H9 (cell line): ENCODE measurements at regions not wholly inside any gene's neighbourhood (a gene's known extent, or its start where the extent isn't known, plus 50 kb on each side); places are given as distances from the start of the nearest gene placed in this dataset.

Experiments used
- DNase-seq: peaks from one replicate; pipeline ENCODE4 v3.0.0-alpha.2; 2017
- H2AFZ ChIP-seq: one replicate; pipeline ENCODE4 v1.6.1; 2013; ENCODE audit warnings: mild to moderate bottlenecking, low read length, control low read depth, moderate library complexity
- H2AK5ac ChIP-seq: 2 replicates; pipeline ENCODE4 v1.6.1; 2013; ENCODE audit warnings: low read length, control low read depth, mixed read lengths; ENCODE audit not compliant: insufficient read length
- H2BK120ac ChIP-seq: one replicate; pipeline ENCODE4 v1.6.1; 2013; ENCODE audit warnings: low read depth, mild to moderate bottlenecking, low read length, control low read depth, inconsistent platforms; ENCODE audit not compliant: poor library complexity, severe bottlenecking
- H2BK12ac ChIP-seq: 2 replicates; pipeline ENCODE4 v1.6.1; 2013; ENCODE audit warnings: low read length, control low read depth, mixed read lengths, low read depth; ENCODE audit not compliant: insufficient read length
- H2BK15ac ChIP-seq: 2 replicates; pipeline ENCODE4 v1.6.1; 2013; ENCODE audit warnings: low read depth, low read length, control low read depth
- H2BK20ac ChIP-seq: one replicate; pipeline ENCODE4 v1.6.1; 2013; ENCODE audit warnings: low read depth, mild to moderate bottlenecking, low read length, control low read depth, inconsistent platforms; ENCODE audit not compliant: poor library complexity, severe bottlenecking
- H2BK5ac ChIP-seq: 2 replicates; pipeline ENCODE4 v1.6.1; 2013; ENCODE audit warnings: low read length, control low read depth, mixed read lengths; ENCODE audit not compliant: insufficient read length
- H3K14ac ChIP-seq: 2 replicates; pipeline ENCODE4 v1.6.1; 2013; ENCODE audit warnings: low read length, control low read depth; ENCODE audit not compliant: insufficient read depth
- H3K18ac ChIP-seq: 2 replicates; pipeline ENCODE4 v1.6.1; 2013; ENCODE audit warnings: low read depth, mild to moderate bottlenecking, mixed read lengths, low read length, control low read depth; ENCODE audit not compliant: insufficient read length
- H3K23ac ChIP-seq: 2 replicates; pipeline ENCODE4 v1.6.1; 2013; ENCODE audit warnings: low read length, control low read depth, mixed read lengths, low read depth; ENCODE audit not compliant: insufficient read length
- H3K23me2 ChIP-seq: 2 replicates; pipeline ENCODE4 v1.6.1; 2013; ENCODE audit warnings: low read depth, mild to moderate bottlenecking, mixed read lengths, low read length, control low read depth; ENCODE audit not compliant: insufficient read length, poor library complexity, severe bottlenecking
- H3K27ac ChIP-seq: 2 replicates; pipeline ENCODE4 v1.5.1; 2013; ENCODE audit warnings: low read length, control low read depth, mixed read lengths, low read depth; ENCODE audit not compliant: insufficient read length
- H3K27me3 ChIP-seq: 2 replicates; pipeline ENCODE4 v1.6.1; 2013; ENCODE audit warnings: low read length, control low read depth, inconsistent platforms; ENCODE audit not compliant: insufficient read depth
- H3K4ac ChIP-seq: 2 replicates; pipeline ENCODE4 v1.6.1; 2013; ENCODE audit warnings: low read depth, mild to moderate bottlenecking, control low read depth, inconsistent platforms, low read length, moderate library complexity
- H3K4me1 ChIP-seq: 2 replicates; pipeline ENCODE4 v1.6.1; 2013; ENCODE audit warnings: low read length, control low read depth, inconsistent platforms; ENCODE audit not compliant: insufficient read depth
- H3K4me2 ChIP-seq: 2 replicates; pipeline ENCODE4 v1.6.1; 2013; ENCODE audit warnings: low read length, control low read depth, mixed read lengths; ENCODE audit not compliant: insufficient read length, insufficient read depth
- H3K56ac ChIP-seq: 2 replicates; pipeline ENCODE4 v1.6.1; 2013; ENCODE audit warnings: low read depth, mild to moderate bottlenecking, mixed read lengths, low read length, control low read depth; ENCODE audit not compliant: insufficient read length
- H3K79me1 ChIP-seq: 2 replicates; pipeline ENCODE4 v1.6.1; 2013; ENCODE audit warnings: low read depth, mild to moderate bottlenecking, moderate library complexity, low read length, control low read depth, inconsistent platforms; ENCODE audit not compliant: insufficient read depth, poor library complexity, severe bottlenecking
- H3K79me2 ChIP-seq: 2 replicates; pipeline ENCODE4 v1.6.1; 2013; ENCODE audit warnings: low read length, control low read depth, inconsistent platforms; ENCODE audit not compliant: insufficient read depth
- H3K9ac ChIP-seq: 2 replicates; pipeline ENCODE4 v1.6.1; 2013; ENCODE audit warnings: low read length, control low read depth, mixed read lengths; ENCODE audit not compliant: insufficient read length; ENCODE audit errors: extremely low read depth
- H3K9me3 ChIP-seq: one replicate; pipeline ENCODE4 v1.6.1; 2013; ENCODE audit warnings: low read depth, low read length, inconsistent platforms; ENCODE audit not compliant: control insufficient read depth
- H3T11ph ChIP-seq: one replicate; pipeline ENCODE4 v1.6.1; 2013; ENCODE audit warnings: mild to moderate bottlenecking, low read length, control low read depth, inconsistent platforms
- H4K20me1 ChIP-seq: one replicate; pipeline ENCODE4 v1.6.1; 2013; ENCODE audit not compliant: control insufficient read depth, insufficient read length, insufficient read depth
- H4K5ac ChIP-seq: 2 replicates; pipeline ENCODE4 v1.6.1; 2013; ENCODE audit warnings: low read depth, mild to moderate bottlenecking, mixed read lengths, low read length, control low read depth; ENCODE audit not compliant: insufficient read length
- H4K8ac ChIP-seq: replicated peaks from 2 replicates; pipeline ENCODE4 v1.6.1; 2013; ENCODE audit warnings: low read length, control low read depth, mixed read lengths, low read depth; ENCODE audit not compliant: insufficient read length
- H4K91ac ChIP-seq: 2 replicates; pipeline ENCODE4 v1.6.1; 2013; ENCODE audit warnings: low read depth, mild to moderate bottlenecking, moderate library complexity, mixed read lengths, low read length, control low read depth; ENCODE audit not compliant: insufficient read length
- H3K27ac Mint-ChIP-seq, 3 experiments: 2 replicates in 2 of 3; 3 replicates in 1 of 3; pipeline ENCODE4 v1.8.0; 2020 to 2021; ENCODE audit warnings: mixed read lengths in 3 of 3, mild to moderate bottlenecking in 1 of 3, moderate library complexity in 1 of 3
- H3K27me3 Mint-ChIP-seq: 2 replicates; pipeline ENCODE4 v1.8.0; 2021; ENCODE audit warnings: low read depth, mild to moderate bottlenecking, moderate library complexity, mixed read lengths
- H3K36me3 Mint-ChIP-seq, 3 experiments: 2 replicates in 2 of 3; 3 replicates in 1 of 3; pipeline ENCODE4 v1.8.0; 2020 to 2021; ENCODE audit warnings: low read depth in 3 of 3, mixed read lengths in 3 of 3; ENCODE audit not compliant: insufficient read depth in 1 of 3
- H3K4me1 Mint-ChIP-seq, 2 experiments: 2 replicates each; pipeline ENCODE4 v1.8.0; 2020; ENCODE audit warnings: mixed read lengths in 2 of 2
- H3K4me3 Mint-ChIP-seq, 2 experiments: 2 replicates in 1 of 2; 3 replicates in 1 of 2; pipeline ENCODE4 v1.8.0; 2020 to 2021; ENCODE audit warnings: mild to moderate bottlenecking in 2 of 2, mixed read lengths in 2 of 2, moderate library complexity in 1 of 2
- H3K9me3 Mint-ChIP-seq, 2 experiments: 2 replicates in 1 of 2; 3 replicates in 1 of 2; pipeline ENCODE4 v1.8.0; 2020; ENCODE audit warnings: mild to moderate bottlenecking in 2 of 2, mixed read lengths in 2 of 2, moderate library complexity in 1 of 2
- CTCF ChIP-seq: fragments of 200-600 bp; sonication (generic); conservative IDR thresholded peaks from 3 replicates; pipeline ENCODE4 v1.8.0; 2021; ENCODE audit warnings: antibody characterized with exemption, mild to moderate bottlenecking
- WGBS: extraction: QIAGEN DNeasy Blood & Tissue Kit; methylation state at CpG from one replicate; pipeline ENCODE4 v1.1.7; 2013; ENCODE audit warnings: missing lambda C conversion rate, low lambda C conversion rate, mixed read lengths; ENCODE audit not compliant: insufficient read length; ENCODE audit errors: extremely low coverage; 5-methylcytosine and 5-hydroxymethylcytosine counted together

GRCh38 chr9:11868795-11869194 is 824.4 kb upstream of the TYRP1 start:
- H4K20me1 ChIP-seq = no peaks in the 10 kb centered on the region
- H3K23ac ChIP-seq = no peak overlapping the region
- H3K18ac ChIP-seq = no peak overlapping the region
- H2AK5ac ChIP-seq = no peak overlapping the region
- DNase-seq = no peak
- H2BK120ac ChIP-seq = no peak overlapping the region
- H3K9me3 ChIP-seq = no peaks in the 10 kb centered on the region
- H3K4ac ChIP-seq = no peak overlapping the region
- H3T11ph ChIP-seq = no peak overlapping the region
- H4K8ac ChIP-seq = no peak overlapping the region
- no peak overlapping the region for H4K5ac ChIP-seq
- no peak overlapping the region for H3K4me2 ChIP-seq
- no CpG with 5 or more reads among the region's 1 CpG for WGBS
- Mint-ChIP-seq H3K27me3 (no peaks in the 10 kb centered on the region), H3K36me3 (no peaks in the 10 kb centered on the region), H3K9me3 (no peaks in the 10 kb centered on the region; a peak in 1 of 5 replicates), H3K27ac (no peak overlapping the region; a peak in 1 of 7 replicates), H3K4me1 (peaks cover 7 to 8% of the 10 kb centered on the region in 2 experiments), H3K4me3 (no peak overlapping the region)
- no peak overlapping the region for H2BK12ac ChIP-seq
- no peaks in the 10 kb centered on the region for H3K27me3 ChIP-seq
- TF ChIP-seq CTCF = no peak
- H3K9ac ChIP-seq = no peak overlapping the region
- no peak overlapping the region for H4K91ac ChIP-seq
- H3K56ac ChIP-seq = no peak overlapping the region
- no peaks in the 10 kb centered on the region for H3K4me1 ChIP-seq
- no peak overlapping the region for H2BK5ac ChIP-seq
- no peak overlapping the region for H2BK15ac ChIP-seq
- no peak overlapping the region for H3K14ac ChIP-seq
- no peak overlapping the region for H3K27ac ChIP-seq
- H3K23me2 ChIP-seq = no peaks in the 10 kb centered on the region
- no peaks in the 10 kb centered on the region for H3K79me1 ChIP-seq
- no peaks in the 10 kb centered on the region for H3K79me2 ChIP-seq
- no peak overlapping the region for H2AFZ ChIP-seq
- no peak overlapping the region for H2BK20ac ChIP-seq
